ENCODE measurements at regions not wholly inside any gene's neighbourhood (a gene's known extent, or its start where the extent isn't known, plus 50 kb on each side); places are given as distances from the start of the nearest gene placed in this dataset.

DNA sequence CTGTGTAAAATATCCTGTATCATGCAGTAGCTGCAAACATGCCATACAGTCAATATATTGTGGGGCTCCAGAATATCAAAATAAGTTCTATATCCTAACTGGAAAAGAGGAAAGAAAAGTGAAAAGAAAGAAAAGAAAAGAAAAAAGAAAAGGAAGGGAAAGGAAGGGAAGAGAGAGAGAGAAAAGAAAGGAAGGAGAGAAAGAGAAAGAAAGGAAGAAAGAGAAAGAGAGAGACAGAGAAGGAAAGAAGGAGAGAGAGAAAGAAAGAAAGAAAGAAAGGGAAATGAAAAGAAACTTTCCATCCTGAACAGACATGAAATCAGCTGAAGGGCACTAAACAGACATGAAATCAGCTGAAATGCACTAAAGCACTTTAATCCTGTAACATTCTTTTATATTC lies 288.4 kb upstream of the NCKAP5 start:
- DNase-seq (no peak), ATAC-seq (ENCODE audit: low read depth) (no peak)
- Histone ChIP-seq H3K9me3 (ENCODE audit: control extremely low read depth in 1 of 3, control insufficient read depth in 2 of 3, insufficient read depth in 1 of 3, low read length in 2 of 3) (peaks cover 0 to 5% (median 0%) of the 10 kb centered on the region in 3 donors), H3K4me1 (ENCODE audit: control insufficient read depth in 2 of 2, insufficient read depth in 2 of 2, low read length in 2 of 2) (no peaks in the 10 kb centered on the region), H3K27me3 (replicated peaks in 1 of 4; ENCODE audit: control extremely low read depth in 1 of 4, control insufficient read depth in 3 of 4, insufficient read depth in 4 of 4, low read length in 3 of 4) (peaks cover 0 to 3% (median 0%) of the 10 kb centered on the region in 4 experiments), H3K4me3 (ENCODE audit: control extremely low read depth in 1 of 5, extremely low read depth in 1 of 5, insufficient read depth in 1 of 5, low read depth in 2 of 5, low read length in 4 of 5) (no peak overlapping the region), H3K79me2 (ENCODE audit: control insufficient read depth, insufficient read depth, low read length) (no peaks in the 10 kb centered on the region), H3K36me3 (replicated peaks in 1 of 2; ENCODE audit: control extremely low read depth in 1 of 2, control insufficient read depth in 1 of 2, extremely low read depth in 1 of 2, insufficient read depth in 2 of 2, low read length in 1 of 2) (no peaks in the 10 kb centered on the region), H3K9ac (ENCODE audit: low read length) (no peak overlapping the region), H3K4me2 (replicated peaks; ENCODE audit: low read depth, low read length, poor library complexity, severe bottlenecking) (no peak overlapping the region), H2AFZ (ENCODE audit: insufficient read depth, low read depth, low read length, poor library complexity, severe bottlenecking) (no peak overlapping the region), H3K27ac (ENCODE audit: low read length in 2 of 2) (no peak overlapping the region), H4K20me1 (ENCODE audit: control insufficient read depth, insufficient read depth, low read length, poor library complexity, severe bottlenecking) (no peaks in the 10 kb centered on the region)
- ChIA-PET CTCF (no interaction called here), POLR2A (no interaction called here)
- no peak overlapping the region for H3K4me3 Mint-ChIP-seq
- H3K9me3 Mint-ChIP-seq (ENCODE audit: insufficient read depth) = peaks cover 7% of the 10 kb centered on the region
- TF ChIP-seq, protein P1, sequence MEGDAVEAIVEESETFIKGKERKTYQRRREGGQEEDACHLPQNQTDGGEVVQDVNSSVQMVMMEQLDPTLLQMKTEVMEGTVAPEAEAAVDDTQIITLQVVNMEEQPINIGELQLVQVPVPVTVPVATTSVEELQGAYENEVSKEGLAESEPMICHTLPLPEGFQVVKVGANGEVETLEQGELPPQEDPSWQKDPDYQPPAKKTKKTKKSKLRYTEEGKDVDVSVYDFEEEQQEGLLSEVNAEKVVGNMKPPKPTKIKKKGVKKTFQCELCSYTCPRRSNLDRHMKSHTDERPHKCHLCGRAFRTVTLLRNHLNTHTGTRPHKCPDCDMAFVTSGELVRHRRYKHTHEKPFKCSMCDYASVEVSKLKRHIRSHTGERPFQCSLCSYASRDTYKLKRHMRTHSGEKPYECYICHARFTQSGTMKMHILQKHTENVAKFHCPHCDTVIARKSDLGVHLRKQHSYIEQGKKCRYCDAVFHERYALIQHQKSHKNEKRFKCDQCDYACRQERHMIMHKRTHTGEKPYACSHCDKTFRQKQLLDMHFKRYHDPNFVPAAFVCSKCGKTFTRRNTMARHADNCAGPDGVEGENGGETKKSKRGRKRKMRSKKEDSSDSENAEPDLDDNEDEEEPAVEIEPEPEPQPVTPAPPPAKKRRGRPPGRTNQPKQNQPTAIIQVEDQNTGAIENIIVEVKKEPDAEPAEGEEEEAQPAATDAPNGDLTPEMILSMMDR (IDR thresholded peaks at IDR 0.05) = peak; percentile 12
- no peak for TF ChIP-seq EZH2 (IDR thresholded peaks at IDR 0.05; ENCODE audit: borderline replicate concordance, insufficient read depth, low read depth, low read length, poor library complexity, severe bottlenecking)
- no peaks in the 10 kb centered on the region for H3K4me1 Mint-ChIP-seq
- no peak overlapping the region for H3K27ac Mint-ChIP-seq
- intact Hi-C loops (cut with micrococcal nuclease) = no loop called here
- H3K27me3 Mint-ChIP-seq = peaks cover 16% of the 10 kb centered on the region

DNA sequence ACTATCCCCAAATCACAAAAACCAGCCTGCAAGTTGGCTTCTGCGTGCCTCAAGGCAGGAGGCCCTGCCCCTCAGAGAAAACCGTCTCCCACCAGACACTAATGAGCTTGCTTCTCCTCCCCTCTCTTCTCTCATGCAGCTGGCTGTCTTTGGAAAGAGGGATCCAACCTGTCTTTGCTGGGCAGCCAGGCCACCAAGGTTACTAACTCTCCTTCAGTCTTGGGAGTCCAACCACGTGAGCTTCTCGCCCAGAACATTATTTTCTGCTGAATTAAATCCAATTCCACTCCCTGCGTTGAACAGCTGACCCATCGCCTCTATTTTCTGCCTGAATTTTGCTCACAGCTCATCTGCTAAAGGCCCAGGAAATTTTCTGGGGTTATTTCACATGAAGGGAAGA lies 291.3 kb upstream of the NCKAP5 start:
- intact Hi-C loops (cut with micrococcal nuclease) = no loop called here
- Histone ChIP-seq H3K27me3 (replicated peaks in 1 of 4; ENCODE audit: control extremely low read depth in 1 of 4, control insufficient read depth in 3 of 4, insufficient read depth in 4 of 4, low read length in 3 of 4) (peaks cover 0 to 9% (median 0%) of the 10 kb centered on the region in 4 experiments), H3K9ac (ENCODE audit: low read length) (no peak overlapping the region), H3K4me1 (ENCODE audit: control insufficient read depth in 2 of 2, insufficient read depth in 2 of 2, low read length in 2 of 2) (no peaks in the 10 kb centered on the region), H3K27ac (ENCODE audit: low read length in 2 of 2) (no peak overlapping the region), H3K36me3 (replicated peaks in 1 of 2; ENCODE audit: control extremely low read depth in 1 of 2, control insufficient read depth in 1 of 2, extremely low read depth in 1 of 2, insufficient read depth in 2 of 2, low read length in 1 of 2) (no peaks in the 10 kb centered on the region), H4K20me1 (ENCODE audit: control insufficient read depth, insufficient read depth, low read length, poor library complexity, severe bottlenecking) (no peaks in the 10 kb centered on the region), H3K9me3 (ENCODE audit: control extremely low read depth in 1 of 3, control insufficient read depth in 2 of 3, insufficient read depth in 1 of 3, low read length in 2 of 3) (no peaks in the 10 kb centered on the region), H3K4me2 (replicated peaks; ENCODE audit: low read depth, low read length, poor library complexity, severe bottlenecking) (no peak overlapping the region), H3K79me2 (ENCODE audit: control insufficient read depth, insufficient read depth, low read length) (no peaks in the 10 kb centered on the region), H3K4me3 (ENCODE audit: control extremely low read depth in 1 of 5, extremely low read depth in 1 of 5, insufficient read depth in 1 of 5, low read depth in 2 of 5, low read length in 4 of 5) (no peak overlapping the region), H2AFZ (ENCODE audit: insufficient read depth, low read depth, low read length, poor library complexity, severe bottlenecking) (no peak overlapping the region)
- CTCF ChIA-PET = interaction anchor here (1.3 kb wide), 1 partner anchor 15 kb away, joined by 9 read pairs; no protein-coding TSS in a partner anchor
- Mint-ChIP-seq H3K9me3 (ENCODE audit: insufficient read depth) (peaks cover 6% of the 10 kb centered on the region), H3K4me1 (no peaks in the 10 kb centered on the region), H3K27me3 (peaks cover 24% of the 10 kb centered on the region), H3K27ac (no peak overlapping the region), H3K4me3 (no peak overlapping the region)
- 83% methylated on average over 5 of the region's 6 CpGs for WGBS (ENCODE audit: insufficient coverage)
- DNase-seq = no peak
- TF ChIP-seq, protein P1 (IDR thresholded peaks at IDR 0.05) = no peak
- TF ChIP-seq EZH2 (IDR thresholded peaks at IDR 0.05; ENCODE audit: borderline replicate concordance, insufficient read depth, low read depth, low read length, poor library complexity, severe bottlenecking) = no peak
- POLR2A ChIA-PET = no interaction called here
- no peak for ATAC-seq (ENCODE audit: low read depth)
